ENCODE measurements at regions not wholly inside any gene's neighbourhood (a gene's known extent, or its start where the extent isn't known, plus 50 kb on each side); places are given as distances from the start of the nearest gene placed in this dataset.
A peak's percentile ranks its signal among the peaks of the same experiment; 100 is the strongest.

GRCh38 chr12:14256121-14256520, 109.4 kb upstream of the ATF7IP start:
- DNase-seq (ENCODE audit: low read depth): peak; percentile 46

- DNase-seq (ENCODE audit: low read depth): peak; percentile 85
These were observed 108.8 kb upstream of the ATF7IP start for GRCh38 chr12:14256555-14257169.

- no peak for DNase-seq (ENCODE audit: low read depth)
These were observed 108.2 kb upstream of the ATF7IP start for GRCh38 chr12:14257303-14257733.

GRCh38 chr12:14257734-14258574, 107.5 kb upstream of the ATF7IP start:
- peak; percentile 94 for DNase-seq (ENCODE audit: low read depth)

- no peak for DNase-seq (ENCODE audit: low read depth)
These were observed 106.9 kb upstream of the ATF7IP start for GRCh38 chr12:14258575-14258940.

GRCh38 chr12:14259481-14260010, 105.9 kb upstream of the ATF7IP start:
- no peak for DNase-seq (ENCODE audit: low read depth)

- DNase-seq (ENCODE audit: low read depth): peak; percentile 94
These were observed 105.2 kb upstream of the ATF7IP start for GRCh38 chr12:14260011-14260993.

GRCh38 chr12:14261096-14261495, 104.4 kb upstream of the ATF7IP start:
- no peak for DNase-seq (ENCODE audit: low read depth)

- no peak for DNase-seq (ENCODE audit: low read depth)
These were observed 103.6 kb upstream of the ATF7IP start for GRCh38 chr12:14261861-14262260.

- DNase-seq (ENCODE audit: low read depth): no peak
These were observed 102.5 kb upstream of the ATF7IP start for GRCh38 chr12:14262771-14263511.

- no peak for DNase-seq (ENCODE audit: low read depth)
These were observed 101.7 kb upstream of the ATF7IP start for GRCh38 chr12:14263742-14264141.

GRCh38 chr12:14264316-14264715, 101.2 kb upstream of the ATF7IP start:
- DNase-seq (ENCODE audit: low read depth): no peak

- no peak for DNase-seq (ENCODE audit: low read depth)
These were observed 100.7 kb upstream of the ATF7IP start for GRCh38 chr12:14264778-14265177.

GRCh38 chr12:14268120-14268515, 97.4 kb upstream of the ATF7IP start:
- DNase-seq (ENCODE audit: low read depth): no peak

- DNase-seq (ENCODE audit: low read depth): no peak
These were observed 95.1 kb upstream of the ATF7IP start for GRCh38 chr12:14270392-14270791.

- DNase-seq (ENCODE audit: low read depth): peak; percentile 38
These were observed 92.2 kb upstream of the ATF7IP start for GRCh38 chr12:14272956-14273912.

GRCh38 chr12:14273913-14274311, 91.6 kb upstream of the ATF7IP start:
- peak; percentile 32 for DNase-seq (ENCODE audit: low read depth)

- DNase-seq (ENCODE audit: low read depth): no peak
These were observed 90.4 kb upstream of the ATF7IP start for GRCh38 chr12:14275111-14275510.

- DNase-seq (ENCODE audit: low read depth): no peak
These were observed 89.6 kb upstream of the ATF7IP start for GRCh38 chr12:14275886-14276285.
